ENCODE measurements at regions not wholly inside any gene's neighbourhood (a gene's known extent, or its start where the extent isn't known, plus 50 kb on each side); places are given as distances from the start of the nearest gene placed in this dataset.

GRCh38 chr15:93570527-93570926 is 481.5 kb upstream of the RGMA start (continued):
- TF ChIP-seq ZNF318 (IDR thresholded peaks at IDR 0.05; ENCODE audit: borderline replicate concordance in 1 of 2, low read depth in 1 of 2) (no peak), KHSRP (IDR thresholded peaks at IDR 0.05) (no peak), RERE (CRISPR knock-in tag; IDR thresholded peaks at IDR 0.05; ENCODE audit: borderline replicate concordance) (no peak), ZNF551 (CRISPR knock-in tag; IDR thresholded peaks at IDR 0.05) (no peak), ZNF184 (CRISPR knock-in tag; IDR thresholded peaks at IDR 0.05) (no peak), CBFA2T3 (IDR thresholded peaks at IDR 0.05) (no peak), STAT6 (CRISPR knock-in tag; IDR thresholded peaks at IDR 0.05) (no peak), RHOXF2B (CRISPR knock-in tag; conservative IDR thresholded peaks at IDR 0.05) (no peak), MCM7 (IDR thresholded peaks at IDR 0.05) (no peak), MIER1 (IDR thresholded peaks at IDR 0.05; ENCODE audit: low read depth) (no peak), CREB1 (IDR thresholded peaks at IDR 0.05) (no peak), CREB1 (CRISPR knock-in tag; IDR thresholded peaks at IDR 0.05) (no peak)

Measured in K562 (cell line).